ENCODE measurements at regions not wholly inside any gene's neighbourhood (a gene's known extent, or its start where the extent isn't known, plus 50 kb on each side); places are given as distances from the start of the nearest gene placed in this dataset.

GRCh38 chr9:7854763-7855162 is 55.2 kb upstream of the DMAC1 start:
- no peak for DNase-seq

Measured in DMS79 treated with DMSO at 0.1 percent for 48 hours (cell line).